Skeletal muscle tissue (tissue), 3 donors: ENCODE measurements at regions not wholly inside any gene's neighbourhood (a gene's known extent, or its start where the extent isn't known, plus 50 kb on each side); places are given as distances from the start of the nearest gene placed in this dataset.

Source experiments
- H3K27ac ChIP-seq: one replicate; pipeline ENCODE4 v1.7.0; 2013; ENCODE audit warnings: mild to moderate bottlenecking, low read depth, low read length, inconsistent platforms
- H3K27me3 ChIP-seq, 3 donors: one replicate each; pipeline ENCODE4 v1.7.0; 2013; ENCODE audit warnings: low read length in 3 of 3; ENCODE audit not compliant: control insufficient read depth in 3 of 3, insufficient read depth in 3 of 3
- H3K36me3 ChIP-seq, 3 donors: one replicate each; pipeline ENCODE4 v1.7.0; 2013; ENCODE audit warnings: low read length in 3 of 3; ENCODE audit not compliant: control insufficient read depth in 3 of 3, insufficient read depth in 3 of 3
- H3K4me1 ChIP-seq, 3 donors: one replicate each; pipeline ENCODE4 v1.7.0; 2013; ENCODE audit warnings: low read length in 3 of 3, mild to moderate bottlenecking in 3 of 3; ENCODE audit not compliant: control insufficient read depth in 3 of 3, insufficient read depth in 3 of 3
- H3K4me3 ChIP-seq, 3 donors: one replicate each; pipeline ENCODE4 v1.7.0; 2013; ENCODE audit warnings: low read length in 3 of 3
- H3K9ac ChIP-seq, 3 donors: one replicate each; pipeline ENCODE4 v1.7.0; 2013; ENCODE audit warnings: low read length in 3 of 3, mild to moderate bottlenecking in 3 of 3, moderate library complexity in 2 of 3, low read depth in 1 of 3
- H3K9me3 ChIP-seq, 3 donors: one replicate each; pipeline ENCODE4 v1.7.0; 2013; ENCODE audit warnings: low read length in 3 of 3; ENCODE audit not compliant: control insufficient read depth in 3 of 3
- donor health status: Osteomylitis.

DNA sequence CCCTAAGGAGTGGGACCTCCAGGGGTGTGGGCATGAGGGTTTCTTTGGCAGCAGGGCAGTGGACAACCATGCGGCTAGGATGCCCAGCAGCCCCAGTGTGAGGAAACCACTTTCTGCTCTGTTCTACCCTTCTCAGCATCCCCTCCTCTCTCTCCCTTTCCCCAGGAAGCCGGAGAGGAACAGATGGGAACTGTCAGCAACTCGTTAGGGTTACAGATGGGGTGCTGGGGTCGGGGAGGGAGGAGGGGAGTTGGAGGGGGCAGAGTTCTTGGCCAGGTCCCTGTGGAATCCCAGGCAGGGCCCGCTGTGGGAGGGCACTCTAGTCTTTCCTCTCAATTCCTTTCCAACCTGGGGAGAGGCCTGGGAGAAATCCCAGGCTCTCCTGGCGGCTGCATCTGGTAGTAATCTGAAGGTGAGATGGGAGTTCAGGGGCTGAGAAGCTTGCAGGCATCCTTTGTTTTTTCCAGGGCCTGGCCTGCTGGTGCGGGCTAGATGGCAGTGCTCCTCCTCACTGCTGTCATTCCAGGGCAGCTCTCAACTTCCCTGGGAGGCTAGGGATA is 93.9 kb upstream of the CSF3R start:
- H3K27me3 ChIP-seq, result peaks cover 45 to 48% (median 45%) of the 10 kb centered on the region in 3 donors
- no peaks in the 10 kb centered on the region for H3K36me3 ChIP-seq
- H3K4me1 ChIP-seq, result no peaks in the 10 kb centered on the region
- H3K4me3 ChIP-seq, result no peak overlapping the region
- H3K9ac ChIP-seq, result no peak overlapping the region
- H3K9me3 ChIP-seq, result no peaks in the 10 kb centered on the region
- H3K27ac ChIP-seq, result no peak overlapping the region

DNA sequence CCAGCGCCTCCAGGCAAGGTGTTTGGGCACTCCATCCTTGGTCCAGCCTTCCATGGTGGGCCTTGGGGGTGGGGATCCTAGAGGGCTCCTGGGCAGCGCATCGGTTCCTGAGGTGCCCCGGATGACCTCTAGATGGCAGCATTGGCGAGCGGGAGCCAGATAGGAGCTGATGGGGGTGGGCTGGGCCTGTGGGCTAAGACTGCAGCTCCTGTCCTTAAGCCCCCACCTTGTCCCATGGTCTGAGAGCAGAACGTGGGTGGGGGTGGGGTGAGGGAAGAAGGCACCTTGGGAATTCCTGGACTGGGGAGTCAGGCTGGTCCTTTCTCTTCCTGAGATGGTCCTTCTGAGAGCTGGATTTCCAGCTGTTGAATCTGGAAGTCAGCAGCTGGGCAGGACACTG is 93.4 kb upstream of the CSF3R start:
- H3K36me3 ChIP-seq, result no peaks in the 10 kb centered on the region
- peaks cover 43 to 48% (median 46%) of the 10 kb centered on the region in 3 donors for H3K27me3 ChIP-seq
- no peak overlapping the region for H3K27ac ChIP-seq
- H3K4me1 ChIP-seq, result no peaks in the 10 kb centered on the region
- H3K9me3 ChIP-seq, result no peaks in the 10 kb centered on the region
- no peak overlapping the region for H3K4me3 ChIP-seq
- no peak overlapping the region for H3K9ac ChIP-seq

GRCh38 chr1:36573445-36573844 is 90.7 kb upstream of the CSF3R start:
- peaks cover 35 to 49% (median 35%) of the 10 kb centered on the region in 3 donors for H3K27me3 ChIP-seq
- no peaks in the 10 kb centered on the region for H3K36me3 ChIP-seq
- no peaks in the 10 kb centered on the region for H3K4me1 ChIP-seq
- H3K9ac ChIP-seq, result no peak overlapping the region
- H3K9me3 ChIP-seq, result no peaks in the 10 kb centered on the region
- no peak overlapping the region for H3K4me3 ChIP-seq
- H3K27ac ChIP-seq, result no peak overlapping the region

GRCh38 chr1:36572906-36573305 is 90.2 kb upstream of the CSF3R start:
- H3K4me3 ChIP-seq, result no peak overlapping the region
- no peaks in the 10 kb centered on the region for H3K4me1 ChIP-seq
- no peak overlapping the region for H3K27ac ChIP-seq
- H3K9ac ChIP-seq, result no peak overlapping the region
- H3K9me3 ChIP-seq, result no peaks in the 10 kb centered on the region
- peaks cover 35 to 52% (median 35%) of the 10 kb centered on the region in 3 donors for H3K27me3 ChIP-seq
- no peaks in the 10 kb centered on the region for H3K36me3 ChIP-seq

GRCh38 chr1:36572142-36572715 is 89.5 kb upstream of the CSF3R start:
- H3K9me3 ChIP-seq, result no peaks in the 10 kb centered on the region
- peaks cover 35 to 52% (median 35%) of the 10 kb centered on the region in 3 donors for H3K27me3 ChIP-seq
- H3K4me1 ChIP-seq, result no peaks in the 10 kb centered on the region
- H3K27ac ChIP-seq, result no peak overlapping the region
- no peak overlapping the region for H3K9ac ChIP-seq
- H3K36me3 ChIP-seq, result no peaks in the 10 kb centered on the region
- H3K4me3 ChIP-seq, result no peak overlapping the region

DNA sequence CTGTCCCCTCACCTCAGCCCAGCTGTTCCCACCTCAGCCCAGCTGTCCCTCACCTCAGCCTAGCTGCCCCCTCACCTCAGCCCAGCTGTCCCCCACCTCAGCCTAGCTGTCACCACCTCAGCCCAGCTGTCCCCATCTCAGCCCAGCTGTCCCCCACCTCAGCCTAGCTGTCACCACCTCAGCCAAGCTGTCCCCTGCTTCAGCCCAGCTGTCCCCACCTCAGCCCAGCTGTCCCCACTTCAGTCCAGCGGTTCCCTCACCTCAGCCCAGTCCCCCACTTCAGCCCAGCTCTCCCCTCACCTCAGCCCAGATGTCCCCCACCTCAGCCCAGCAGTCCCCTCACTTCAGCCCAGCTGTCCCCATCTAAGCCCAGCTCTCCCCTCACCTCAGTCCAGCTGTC is 88.4 kb upstream of the CSF3R start:
- no peaks in the 10 kb centered on the region for H3K4me1 ChIP-seq
- H3K27me3 ChIP-seq, result peaks cover 35 to 56% (median 35%) of the 10 kb centered on the region in 3 donors
- H3K27ac ChIP-seq, result no peak overlapping the region
- no peak overlapping the region for H3K9ac ChIP-seq
- H3K9me3 ChIP-seq, result no peaks in the 10 kb centered on the region
- no peak overlapping the region for H3K4me3 ChIP-seq
- no peaks in the 10 kb centered on the region for H3K36me3 ChIP-seq

GRCh38 chr1:36570478-36571060 is 87.9 kb upstream of the CSF3R start:
- Histone ChIP-seq H3K9ac (no peak overlapping the region), H3K27me3 (peaks cover 32 to 53% (median 33%) of the 10 kb centered on the region in 3 donors), H3K4me1 (no peaks in the 10 kb centered on the region), H3K36me3 (no peaks in the 10 kb centered on the region), H3K4me3 (no peak overlapping the region), H3K27ac (no peak overlapping the region), H3K9me3 (no peaks in the 10 kb centered on the region)

- Histone ChIP-seq H3K4me1 (no peaks in the 10 kb centered on the region), H3K27me3 (peaks cover 27 to 51% (median 30%) of the 10 kb centered on the region in 3 donors), H3K9ac (no peak overlapping the region), H3K4me3 (no peak overlapping the region), H3K9me3 (no peaks in the 10 kb centered on the region), H3K27ac (no peak overlapping the region), H3K36me3 (no peaks in the 10 kb centered on the region)
Observed at GRCh38 chr1:36570006-36570405, 87.3 kb upstream of the CSF3R start.

DNA sequence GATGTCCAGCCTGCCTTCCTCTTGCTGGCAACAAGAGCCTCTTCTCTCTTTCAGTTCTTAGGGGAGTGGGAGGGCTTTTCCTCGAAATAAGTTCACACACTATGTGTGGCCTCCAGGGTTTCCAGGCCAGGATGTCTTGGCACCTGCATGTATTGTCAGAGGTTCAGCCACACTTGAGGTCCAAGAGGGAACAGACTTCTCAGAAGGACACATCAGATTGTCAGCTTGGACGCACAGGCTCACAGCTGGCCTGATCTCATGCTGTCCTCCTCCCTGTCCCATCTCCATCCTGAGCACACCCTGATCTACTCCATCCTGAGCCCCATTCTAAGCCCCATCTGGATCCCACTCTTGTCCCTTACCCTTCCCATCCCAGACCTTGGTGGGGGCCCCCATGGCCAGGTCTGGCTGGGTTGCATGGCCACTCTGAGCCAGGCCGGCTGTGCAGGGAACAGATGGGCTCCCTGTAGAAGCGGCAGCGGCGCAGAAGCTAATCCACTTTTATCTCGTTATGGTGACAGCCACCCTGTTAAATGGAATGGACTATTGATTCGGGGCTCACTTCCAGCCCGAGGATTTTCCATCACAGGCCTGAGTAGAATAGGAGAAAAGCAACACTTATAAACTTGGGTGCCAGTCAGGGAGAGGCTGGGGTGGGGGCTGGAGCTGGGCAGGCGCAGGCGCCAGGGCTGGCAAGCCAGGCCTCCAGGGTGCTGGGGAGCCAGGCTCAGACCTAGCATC is 85.1 kb upstream of the CSF3R start:
- Histone ChIP-seq H3K27me3 (peaks cover 7 to 33% (median 10%) of the 10 kb centered on the region in 3 donors), H3K4me1 (no peaks in the 10 kb centered on the region), H3K4me3 (no peak overlapping the region), H3K27ac (no peak overlapping the region), H3K36me3 (no peaks in the 10 kb centered on the region), H3K9me3 (no peaks in the 10 kb centered on the region), H3K9ac (no peak overlapping the region)
